Glutamatergic neuron (in vitro differentiated cells): ENCODE measurements at regions not wholly inside any gene's neighbourhood (a gene's known extent, or its start where the extent isn't known, plus 50 kb on each side); places are given as distances from the start of the nearest gene placed in this dataset.

Source experiments
- DNase-seq: peaks from one replicate; pipeline ENCODE4 v3.0.0; 2022
- H3K27ac Mint-ChIP-seq: one replicate; pipeline ENCODE4 v1.8.0; 2020; ENCODE audit warnings: mild to moderate bottlenecking, mixed read lengths, inconsistent platforms; ENCODE audit not compliant: unreplicated experiment
- H3K27me3 Mint-ChIP-seq: one replicate; pipeline ENCODE4 v1.8.0; 2020; ENCODE audit warnings: mild to moderate bottlenecking, moderate library complexity, mixed read lengths, inconsistent platforms; ENCODE audit not compliant: unreplicated experiment
- H3K36me3 Mint-ChIP-seq: one replicate; pipeline ENCODE4 v1.8.0; 2020; ENCODE audit warnings: mild to moderate bottlenecking, mixed read lengths, inconsistent platforms; ENCODE audit not compliant: unreplicated experiment
- H3K4me1 Mint-ChIP-seq: one replicate; pipeline ENCODE4 v1.8.0; 2020; ENCODE audit warnings: mild to moderate bottlenecking, low read depth, mixed read lengths, inconsistent platforms; ENCODE audit not compliant: unreplicated experiment
- H3K4me3 Mint-ChIP-seq: one replicate; pipeline ENCODE4 v1.8.0; 2020; ENCODE audit warnings: mild to moderate bottlenecking, mixed read lengths, inconsistent platforms; ENCODE audit not compliant: unreplicated experiment
- H3K9me3 Mint-ChIP-seq: one replicate; pipeline ENCODE4 v1.8.0; 2020; ENCODE audit warnings: mild to moderate bottlenecking, moderate library complexity, mixed read lengths, inconsistent platforms; ENCODE audit not compliant: unreplicated experiment
- CTCF ChIP-seq: fragments of 200-600 bp; sonication (generic); IDR thresholded peaks from one replicate; pipeline ENCODE4 v1.5.0; 2021; ENCODE audit not compliant: partially characterized antibody, unreplicated experiment

GRCh38 chr2:226198956-226199355, 600.7 kb downstream of the IRS1 start:
- no peaks in the 10 kb centered on the region for H3K4me1 Mint-ChIP-seq
- H3K4me3 Mint-ChIP-seq: no peak overlapping the region
- no peak overlapping the region for H3K27ac Mint-ChIP-seq
- no peaks in the 10 kb centered on the region for H3K36me3 Mint-ChIP-seq
- no peaks in the 10 kb centered on the region for H3K27me3 Mint-ChIP-seq
- no peak for DNase-seq
- H3K9me3 Mint-ChIP-seq: no peaks in the 10 kb centered on the region
- TF ChIP-seq CTCF: no peak

GRCh38 chr2:226190479-226191252, 609.0 kb downstream of the IRS1 start:
- peaks cover 3% of the 10 kb centered on the region for H3K27me3 Mint-ChIP-seq
- H3K36me3 Mint-ChIP-seq: no peaks in the 10 kb centered on the region
- H3K4me3 Mint-ChIP-seq: peak overlapping the region; percentile 40
- H3K27ac Mint-ChIP-seq: peak overlapping the region; percentile 18
- DNase-seq: no peak
- H3K9me3 Mint-ChIP-seq: peaks cover 2% of the 10 kb centered on the region
- no peak for TF ChIP-seq CTCF
- H3K4me1 Mint-ChIP-seq: peaks cover 17% of the 10 kb centered on the region

GRCh38 chr2:226189061-226189460, 610.6 kb downstream of the IRS1 start:
- Mint-ChIP-seq H3K27me3 (peaks cover 3% of the 10 kb centered on the region), H3K4me3 (no peak overlapping the region), H3K4me1 (peaks cover 24% of the 10 kb centered on the region), H3K9me3 (peaks cover 2% of the 10 kb centered on the region), H3K27ac (no peak overlapping the region), H3K36me3 (no peaks in the 10 kb centered on the region)
- TF ChIP-seq CTCF: no peak
- no peak for DNase-seq

GRCh38 chr2:226187616-226188015, 612.0 kb downstream of the IRS1 start:
- H3K27ac Mint-ChIP-seq: no peak overlapping the region
- H3K4me1 Mint-ChIP-seq: peaks cover 24% of the 10 kb centered on the region
- H3K9me3 Mint-ChIP-seq: peaks cover 2% of the 10 kb centered on the region

More at GRCh38 chr2:226187616-226188015, 612.0 kb downstream of the IRS1 start:
- no peaks in the 10 kb centered on the region for H3K36me3 Mint-ChIP-seq
- H3K27me3 Mint-ChIP-seq: peaks cover 3% of the 10 kb centered on the region
- no peak for DNase-seq
- no peak for TF ChIP-seq CTCF
- no peak overlapping the region for H3K4me3 Mint-ChIP-seq
